ENCODE measurements at regions not wholly inside any gene's neighbourhood (a gene's known extent, or its start where the extent isn't known, plus 50 kb on each side); places are given as distances from the start of the nearest gene placed in this dataset.

DNA sequence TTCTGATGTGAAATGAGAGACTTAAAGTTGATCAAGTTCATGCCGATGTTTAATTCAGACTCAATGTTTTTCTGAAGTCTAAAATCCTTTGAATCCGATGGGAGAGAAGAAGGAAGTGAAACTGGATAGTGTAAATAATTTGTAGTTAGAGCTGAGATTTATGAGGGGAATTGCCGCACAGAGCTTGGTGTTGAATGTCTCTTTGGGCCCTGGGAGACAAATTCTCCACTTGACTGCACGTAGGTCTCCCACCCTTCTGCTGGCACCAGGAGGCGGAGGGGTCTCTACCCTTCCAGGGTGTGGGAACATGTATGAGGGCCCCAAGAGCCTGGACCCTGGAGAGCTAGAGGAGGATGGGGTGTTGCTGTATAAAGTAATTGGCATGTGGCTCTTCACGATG is 140.8 kb upstream of the SERP2 start:
- TF ChIP-seq POLR2AphosphoS5 (IDR thresholded peaks at IDR 0.05; ENCODE audit: low read depth, low read length) = no peak
- no peak for TF ChIP-seq TAF1 (IDR thresholded peaks at IDR 0.05; ENCODE audit: borderline replicate concordance, low read depth, low read length)

Measured in GM12892 (cell line).